GM21423 (cell line): ENCODE measurements at regions not wholly inside any gene's neighbourhood (a gene's known extent, or its start where the extent isn't known, plus 50 kb on each side); places are given as distances from the start of the nearest gene placed in this dataset.

Experiments used
- ATAC-seq: cut with Tn5 transposase; IDR thresholded peaks from one replicate; pipeline ENCODE4 v1.9.1; 2021; ENCODE audit warnings: mild to moderate bottlenecking, moderate library complexity; ENCODE audit not compliant: unreplicated experiment

GRCh38 chr12:132426349-132427173 is 63.4 kb upstream of the FBRSL1 start:
- no peak for ATAC-seq

- no peak for ATAC-seq
These were observed 65.1 kb upstream of the FBRSL1 start for GRCh38 chr12:132424811-132425210.

GRCh38 chr12:132423820-132424645 is 65.9 kb upstream of the FBRSL1 start:
- ATAC-seq: no peak

- ATAC-seq: no peak
These were observed 66.6 kb upstream of the FBRSL1 start for GRCh38 chr12:132423251-132423819.

- ATAC-seq: no peak
These were observed 67.4 kb upstream of the FBRSL1 start for GRCh38 chr12:132422381-132423043.

GRCh38 chr12:132422040-132422380 is 67.9 kb upstream of the FBRSL1 start:
- ATAC-seq: no peak

GRCh38 chr12:132419631-132420246 is 70.2 kb upstream of the FBRSL1 start:
- no peak for ATAC-seq

GRCh38 chr12:132418393-132418925 is 71.5 kb upstream of the FBRSL1 start:
- ATAC-seq: no peak

GRCh38 chr12:132417741-132418140 is 72.2 kb upstream of the FBRSL1 start:
- ATAC-seq: no peak

GRCh38 chr12:132416827-132417226 is 73.1 kb upstream of the FBRSL1 start:
- ATAC-seq: no peak

GRCh38 chr12:132416121-132416673 is 73.8 kb upstream of the FBRSL1 start:
- no peak for ATAC-seq

GRCh38 chr12:132415327-132416120 is 74.4 kb upstream of the FBRSL1 start:
- ATAC-seq: no peak

- peak; percentile 79 for ATAC-seq
These were observed 75.2 kb upstream of the FBRSL1 start for GRCh38 chr12:132414634-132415326.

- no peak for ATAC-seq
These were observed 75.9 kb upstream of the FBRSL1 start for GRCh38 chr12:132413931-132414588.

GRCh38 chr12:132411457-132411856 is 78.5 kb upstream of the FBRSL1 start:
- no peak for ATAC-seq

- no peak for ATAC-seq
These were observed 79.1 kb upstream of the FBRSL1 start for GRCh38 chr12:132410849-132411248.

- ATAC-seq: no peak
These were observed 79.7 kb upstream of the FBRSL1 start for GRCh38 chr12:132410296-132410625.

- no peak for ATAC-seq
These were observed 80.3 kb upstream of the FBRSL1 start for GRCh38 chr12:132409495-132410295.
